ENCODE measurements at regions not wholly inside any gene's neighbourhood (a gene's known extent, or its start where the extent isn't known, plus 50 kb on each side); places are given as distances from the start of the nearest gene placed in this dataset.

- H3K27ac ChIP-seq: no peak overlapping the region
- H3K36me3 ChIP-seq: no peaks in the 10 kb centered on the region
- intact Hi-C loops (cut with DNase I; ENCODE audit: low total_unique reads): no loop called here
- 81 to 92% (median 84%) methylated on average over 4 of the region's 4 CpGs for WGBS, 5 donors
- no peak overlapping the region for H3K4me3 ChIP-seq
- DNase-seq: no peak
- H3K9me3 ChIP-seq: no peaks in the 10 kb centered on the region
- no peaks in the 10 kb centered on the region for H3K4me1 ChIP-seq
- TF ChIP-seq POLR2AphosphoS5 (IDR thresholded peaks at IDR 0.05): no peak
- TF ChIP-seq, protein P1, sequence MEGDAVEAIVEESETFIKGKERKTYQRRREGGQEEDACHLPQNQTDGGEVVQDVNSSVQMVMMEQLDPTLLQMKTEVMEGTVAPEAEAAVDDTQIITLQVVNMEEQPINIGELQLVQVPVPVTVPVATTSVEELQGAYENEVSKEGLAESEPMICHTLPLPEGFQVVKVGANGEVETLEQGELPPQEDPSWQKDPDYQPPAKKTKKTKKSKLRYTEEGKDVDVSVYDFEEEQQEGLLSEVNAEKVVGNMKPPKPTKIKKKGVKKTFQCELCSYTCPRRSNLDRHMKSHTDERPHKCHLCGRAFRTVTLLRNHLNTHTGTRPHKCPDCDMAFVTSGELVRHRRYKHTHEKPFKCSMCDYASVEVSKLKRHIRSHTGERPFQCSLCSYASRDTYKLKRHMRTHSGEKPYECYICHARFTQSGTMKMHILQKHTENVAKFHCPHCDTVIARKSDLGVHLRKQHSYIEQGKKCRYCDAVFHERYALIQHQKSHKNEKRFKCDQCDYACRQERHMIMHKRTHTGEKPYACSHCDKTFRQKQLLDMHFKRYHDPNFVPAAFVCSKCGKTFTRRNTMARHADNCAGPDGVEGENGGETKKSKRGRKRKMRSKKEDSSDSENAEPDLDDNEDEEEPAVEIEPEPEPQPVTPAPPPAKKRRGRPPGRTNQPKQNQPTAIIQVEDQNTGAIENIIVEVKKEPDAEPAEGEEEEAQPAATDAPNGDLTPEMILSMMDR (IDR thresholded peaks at IDR 0.05): no peak
- no peak for TF ChIP-seq POLR2A (IDR thresholded peaks at IDR 0.05)
- no peak for TF ChIP-seq EP300 (IDR thresholded peaks at IDR 0.05)
- no peaks in the 10 kb centered on the region for H3K27me3 ChIP-seq
Observed at GRCh38 chr3:94990952-94991705, 928.3 kb downstream of the NSUN3 start.

DNA sequence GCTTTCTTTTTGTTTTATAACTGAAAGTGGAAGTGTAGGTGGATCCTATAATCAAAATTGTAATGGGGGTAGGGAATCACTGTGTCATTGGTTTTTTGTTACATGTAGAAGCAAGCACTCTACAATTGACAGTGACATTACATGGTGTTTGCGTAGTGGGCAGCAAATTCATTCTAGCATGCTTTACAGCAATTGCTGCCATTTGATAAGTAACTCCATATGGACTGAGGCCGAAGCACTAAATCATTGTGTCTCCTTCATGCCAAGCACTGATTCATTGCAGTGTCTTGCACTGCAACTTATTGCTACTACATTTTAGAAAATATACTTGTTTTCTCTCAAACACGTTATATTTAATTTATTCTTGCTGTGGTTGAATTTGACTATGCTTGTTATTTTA is 933.9 kb downstream of the NSUN3 start:
- H3K27me3 ChIP-seq: no peaks in the 10 kb centered on the region
- H3K4me3 ChIP-seq: no peak overlapping the region
- H3K36me3 ChIP-seq: no peaks in the 10 kb centered on the region
- TF ChIP-seq, protein P1 (IDR thresholded peaks at IDR 0.05): no peak
- TF ChIP-seq EP300 (IDR thresholded peaks at IDR 0.05) (no peak), POLR2A (IDR thresholded peaks at IDR 0.05) (no peak), POLR2AphosphoS5 (IDR thresholded peaks at IDR 0.05) (no peak)
- H3K27ac ChIP-seq: no peak overlapping the region
- intact Hi-C loops (cut with DNase I; ENCODE audit: low total_unique reads): no loop called here
- no peaks in the 10 kb centered on the region for H3K9me3 ChIP-seq
- WGBS, 5 donors: 85 to 94% (median 89%) methylated on average over 3 of the region's 3 CpGs
- DNase-seq: peak in 1 of 2 donors; percentile 23
- H3K4me1 ChIP-seq: no peaks in the 10 kb centered on the region

GRCh38 chr3:95002438-95003046 is 939.7 kb downstream of the NSUN3 start:
- H3K27me3 ChIP-seq: no peaks in the 10 kb centered on the region
- no peaks in the 10 kb centered on the region for H3K36me3 ChIP-seq
- intact Hi-C loops (cut with DNase I; ENCODE audit: low total_unique reads): no loop called here
- H3K4me1 ChIP-seq: no peaks in the 10 kb centered on the region
- no peak overlapping the region for H3K4me3 ChIP-seq
- TF ChIP-seq, protein P1 (IDR thresholded peaks at IDR 0.05): no peak
- TF ChIP-seq POLR2AphosphoS5 (IDR thresholded peaks at IDR 0.05) (no peak), POLR2A (IDR thresholded peaks at IDR 0.05) (no peak), EP300 (IDR thresholded peaks at IDR 0.05) (no peak)
- no peak overlapping the region for H3K27ac ChIP-seq
- peak in 1 of 2 donors; percentile 13 for DNase-seq
- no peaks in the 10 kb centered on the region for H3K9me3 ChIP-seq

DNA sequence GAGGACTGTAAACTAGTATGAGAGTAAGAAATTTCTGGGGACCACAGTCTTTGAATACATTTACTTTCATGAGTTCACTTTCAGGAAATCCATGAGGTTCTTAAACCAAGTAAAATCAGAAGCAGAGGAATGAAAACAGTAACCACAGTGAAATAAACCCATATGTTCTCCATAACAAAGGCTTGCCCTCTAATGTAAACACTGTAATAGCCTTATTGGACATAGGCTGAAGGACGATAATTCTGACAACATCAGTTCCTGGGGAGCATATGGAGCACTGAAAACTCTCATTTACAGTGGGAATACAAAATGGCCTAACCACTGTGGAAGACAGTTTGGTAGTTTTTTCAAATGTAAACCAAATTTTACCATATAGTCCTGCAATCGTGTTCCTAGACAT is 965.8 kb downstream of the NSUN3 start:
- no peak overlapping the region for H3K27ac ChIP-seq
- no peak overlapping the region for H3K4me3 ChIP-seq
- 51 to 71% (median 64%) methylated on average over 2 of the region's 2 CpGs for WGBS, 5 donors
- intact Hi-C loops (cut with DNase I; ENCODE audit: low total_unique reads): no loop called here
- H3K9me3 ChIP-seq: no peaks in the 10 kb centered on the region
- DNase-seq: no peak
- TF ChIP-seq, protein P1 (IDR thresholded peaks at IDR 0.05): no peak
- TF ChIP-seq POLR2AphosphoS5 (IDR thresholded peaks at IDR 0.05) (no peak), EP300 (IDR thresholded peaks at IDR 0.05) (no peak), POLR2A (IDR thresholded peaks at IDR 0.05) (no peak)
- no peaks in the 10 kb centered on the region for H3K36me3 ChIP-seq
- no peaks in the 10 kb centered on the region for H3K27me3 ChIP-seq
- no peaks in the 10 kb centered on the region for H3K4me1 ChIP-seq

All from stomach (tissue), 8 donors.